ENCODE measurements at regions not wholly inside any gene's neighbourhood (a gene's known extent, or its start where the extent isn't known, plus 50 kb on each side); places are given as distances from the start of the nearest gene placed in this dataset.

GRCh38 chr18:28399781-28400362 lies 222.9 kb upstream of the CDH2 start:
- no peak for TF ChIP-seq POLR2AphosphoS5 (IDR thresholded peaks at IDR 0.05; ENCODE audit: low read depth, low read length)
- TF ChIP-seq TCF7L2 (IDR thresholded peaks at IDR 0.05; ENCODE audit: low read depth, low read length), result no peak
- no peak for TF ChIP-seq CTCF (IDR thresholded peaks at IDR 0.05)
- TF ChIP-seq REST (IDR thresholded peaks at IDR 0.05; ENCODE audit: insufficient read depth in 1 of 2, low read depth in 2 of 2, low read length in 1 of 2), result no peak
- no peak for TF ChIP-seq SIN3A (IDR thresholded peaks at IDR 0.05; ENCODE audit: borderline replicate concordance, insufficient read depth, low read depth, low read length)
- H3K9me3 ChIP-seq (ENCODE audit: control insufficient read depth, insufficient read depth, low read depth, low read length), result no peaks in the 10 kb centered on the region
- ChIA-PET POLR2A (no interaction called here), CTCF (no interaction called here)
- DNase-seq (ENCODE audit: low read depth, low spot score), result no peak
- no peak overlapping the region for H3K4me3 ChIP-seq (ENCODE audit: low read depth in 2 of 2, low read length in 2 of 2)
- ATAC-seq, result no peak
- no peaks in the 10 kb centered on the region for H3K36me3 ChIP-seq (ENCODE audit: control insufficient read depth, insufficient read depth, low read length)
- no peaks in the 10 kb centered on the region for H3K27me3 ChIP-seq (ENCODE audit: control insufficient read depth, insufficient read depth, low read length)
- in situ Hi-C loops (cut with HindIII; ENCODE audit: low pct_unique_long_range_greater_than_20kb, low sequenced_read_pairs), result no loop called here
- no TSS peak for BruUV-seq (replicated peaks)
- H3K4me1 ChIP-seq (ENCODE audit: control insufficient read depth, insufficient read depth, low read length), result no peaks in the 10 kb centered on the region
- intact Hi-C loops (cut with micrococcal nuclease; ENCODE audit: unreplicated experiment), result no loop called here
- no peak overlapping the region for H3K27ac ChIP-seq (ENCODE audit: low read length)

- intact Hi-C loops (cut with micrococcal nuclease; ENCODE audit: unreplicated experiment), result no loop called here
- no peaks in the 10 kb centered on the region for H3K36me3 ChIP-seq (ENCODE audit: control insufficient read depth, insufficient read depth, low read length)
- in situ Hi-C loops (cut with HindIII; ENCODE audit: low pct_unique_long_range_greater_than_20kb, low sequenced_read_pairs), result no loop called here
- CTCF ChIA-PET, result no interaction called here
- H3K27ac ChIP-seq (ENCODE audit: low read length), result no peak overlapping the region
- H3K4me3 ChIP-seq (ENCODE audit: low read depth in 2 of 2, low read length in 2 of 2), result no peak overlapping the region
- DNase-seq (ENCODE audit: low read depth, low spot score) (no peak), ATAC-seq (no peak)
- H3K27me3 ChIP-seq (ENCODE audit: control insufficient read depth, insufficient read depth, low read length), result no peaks in the 10 kb centered on the region
- TF ChIP-seq SIN3A (IDR thresholded peaks at IDR 0.05; ENCODE audit: borderline replicate concordance, insufficient read depth, low read depth, low read length), result no peak
- TF ChIP-seq REST (IDR thresholded peaks at IDR 0.05; ENCODE audit: insufficient read depth in 1 of 2, low read depth in 2 of 2, low read length in 1 of 2), result no peak
- no peak for TF ChIP-seq POLR2AphosphoS5 (IDR thresholded peaks at IDR 0.05; ENCODE audit: low read depth, low read length)
- TF ChIP-seq CTCF (IDR thresholded peaks at IDR 0.05), result no peak
- no peak for TF ChIP-seq TCF7L2 (IDR thresholded peaks at IDR 0.05; ENCODE audit: low read depth, low read length)
- no peaks in the 10 kb centered on the region for H3K4me1 ChIP-seq (ENCODE audit: control insufficient read depth, insufficient read depth, low read length)
- POLR2A ChIA-PET, result no interaction called here
- BruUV-seq (replicated peaks), result no TSS peak
- H3K9me3 ChIP-seq (ENCODE audit: control insufficient read depth, insufficient read depth, low read depth, low read length), result no peaks in the 10 kb centered on the region
These were observed 221.5 kb upstream of the CDH2 start for GRCh38 chr18:28398471-28398870.

Measured in Panc1 (cell line).